MM.1S (cell line): ENCODE measurements at regions not wholly inside any gene's neighbourhood (a gene's known extent, or its start where the extent isn't known, plus 50 kb on each side); places are given as distances from the start of the nearest gene placed in this dataset.

ENCODE experiments used
- DNase-seq: peaks from one replicate; pipeline ENCODE4 v3.0.0-alpha.2; 2015
- H2AFZ ChIP-seq: fragments of 300-600 bp; sonication (generic); 2 replicates; pipeline ENCODE4 v1.6.0; 2016; ENCODE audit warnings: antibody characterized with exemption, low read length
- H3F3A ChIP-seq: fragments of 300-600 bp; sonication (generic); 2 replicates; pipeline ENCODE4 v1.6.1; 2016; ENCODE audit warnings: mild to moderate bottlenecking, antibody characterized with exemption, low read length, moderate library complexity, mixed read lengths; ENCODE audit not compliant: insufficient read depth
- H3K27ac ChIP-seq: fragments of 300-600 bp; sonication (generic); 2 replicates; pipeline ENCODE4 v1.5.1; 2016; ENCODE audit warnings: mild to moderate bottlenecking, low read length
- H3K27me3 ChIP-seq: fragments of 300-600 bp; sonication (generic); replicated peaks from 2 replicates; pipeline ENCODE4 v1.6.0; 2016; ENCODE audit warnings: low read length; ENCODE audit not compliant: insufficient read depth
- H3K36me3 ChIP-seq: fragments of 300-600 bp; sonication (generic); replicated peaks from 2 replicates; pipeline ENCODE4 v1.6.1; 2016; ENCODE audit warnings: mild to moderate bottlenecking, low read length, mixed read lengths; ENCODE audit not compliant: insufficient read depth
- H3K4me1 ChIP-seq: fragments of 300-600 bp; sonication (generic); 2 replicates; pipeline ENCODE4 v1.6.1; 2016; ENCODE audit warnings: low read length, mixed read lengths
- H3K4me2 ChIP-seq: fragments of 300-600 bp; sonication (generic); 2 replicates; pipeline ENCODE4 v1.6.0; 2016; ENCODE audit warnings: low read depth, low read length
- H3K4me3 ChIP-seq: fragments of 300-600 bp; sonication (generic); 2 replicates; pipeline ENCODE4 v1.5.1; 2016; ENCODE audit warnings: low read length, mixed read lengths
- H3K79me2 ChIP-seq: fragments of 300-600 bp; sonication (generic); 2 replicates; pipeline ENCODE4 v1.6.1; 2016; ENCODE audit warnings: mixed run types, low read length, mixed read lengths
- H3K9ac ChIP-seq: fragments of 300-600 bp; sonication (generic); 2 replicates; pipeline ENCODE4 v1.6.1; 2016; ENCODE audit warnings: low read length, mixed read lengths
- H3K9me2 ChIP-seq: fragments of 300-600 bp; sonication (generic); replicated peaks from 2 replicates; pipeline ENCODE4 v1.6.1; 2016; ENCODE audit warnings: mild to moderate bottlenecking, low read length, mixed read lengths; ENCODE audit not compliant: insufficient read depth
- H3K9me3 ChIP-seq: fragments of 300-600 bp; sonication (generic); replicated peaks from 2 replicates; pipeline ENCODE4 v1.6.1; 2016; ENCODE audit warnings: mild to moderate bottlenecking, low read length, mixed read lengths; ENCODE audit not compliant: insufficient read depth
- H4K20me1 ChIP-seq: fragments of 300-600 bp; sonication (generic); 2 replicates; pipeline ENCODE4 v1.6.1; 2016; ENCODE audit warnings: mild to moderate bottlenecking, low read length, moderate library complexity, mixed read lengths; ENCODE audit not compliant: insufficient read depth
- CTCF ChIP-seq: fragments of 300-600 bp; sonication (generic); IDR thresholded peaks from 2 replicates; pipeline ENCODE4 v1.5.1; 2016; ENCODE audit warnings: antibody characterized with exemption, low read length, mixed read lengths
- EZH2 ChIP-seq: fragments of 300-600 bp; sonication (generic); optimal IDR thresholded peaks from 2 replicates; pipeline ENCODE3; 2017; ENCODE audit warnings: low read depth, mild to moderate bottlenecking, antibody characterized with exemption, low read length, mixed read lengths
- EZH2phosphoT487 ChIP-seq: fragments of 300-600 bp; sonication (generic); IDR thresholded peaks from 2 replicates; pipeline ENCODE4 v1.6.1; 2018; ENCODE audit warnings: antibody characterized with exemption, low read length

- H2AFZ ChIP-seq, result no peak overlapping the region
- no peaks in the 10 kb centered on the region for H3K4me1 ChIP-seq
Measured at GRCh38 chr4:32917586-32917985, 2197.4 kb downstream of the PCDH7 start.

GRCh38 chr4:32929796-32930699 lies 2209.9 kb downstream of the PCDH7 start:
- Histone ChIP-seq H3K9ac (no peak overlapping the region), H3K9me2 (no peaks in the 10 kb centered on the region), H3K27me3 (no peaks in the 10 kb centered on the region), H3K27ac (no peak overlapping the region), H3K4me2 (no peak overlapping the region), H4K20me1 (no peaks in the 10 kb centered on the region), H3F3A (no peaks in the 10 kb centered on the region), H3K79me2 (no peaks in the 10 kb centered on the region), H3K4me3 (no peak overlapping the region), H3K4me1 (no peaks in the 10 kb centered on the region), H3K36me3 (no peaks in the 10 kb centered on the region), H2AFZ (no peak overlapping the region), H3K9me3 (no peaks in the 10 kb centered on the region)
- DNase-seq, result no peak
- TF ChIP-seq CTCF (no peak), EZH2phosphoT487 (no peak), EZH2 (no peak)

More at GRCh38 chr4:32917586-32917985, 2197.4 kb downstream of the PCDH7 start:
- Histone ChIP-seq H3K27me3 (no peaks in the 10 kb centered on the region), H4K20me1 (no peaks in the 10 kb centered on the region), H3K4me2 (no peak overlapping the region), H3K36me3 (no peaks in the 10 kb centered on the region), H3K9ac (no peak overlapping the region), H3F3A (no peaks in the 10 kb centered on the region), H3K9me2 (no peaks in the 10 kb centered on the region), H3K27ac (no peak overlapping the region), H3K9me3 (no peaks in the 10 kb centered on the region), H3K4me3 (no peak overlapping the region), H3K79me2 (no peaks in the 10 kb centered on the region)
- DNase-seq, result no peak
- no peak for TF ChIP-seq EZH2

- no peaks in the 10 kb centered on the region for H3K4me1 ChIP-seq
- H3K36me3 ChIP-seq, result no peaks in the 10 kb centered on the region
- H3K9me2 ChIP-seq, result no peaks in the 10 kb centered on the region
- no peak for DNase-seq
- no peaks in the 10 kb centered on the region for H3K27me3 ChIP-seq
- H3K9me3 ChIP-seq, result no peaks in the 10 kb centered on the region
- no peaks in the 10 kb centered on the region for H4K20me1 ChIP-seq
- H2AFZ ChIP-seq, result no peak overlapping the region
- H3K27ac ChIP-seq, result no peak overlapping the region
- no peak for TF ChIP-seq EZH2phosphoT487
- no peak for TF ChIP-seq EZH2
- TF ChIP-seq CTCF, result no peak
- no peak overlapping the region for H3K4me2 ChIP-seq
- no peak overlapping the region for H3K9ac ChIP-seq
- H3K79me2 ChIP-seq, result no peaks in the 10 kb centered on the region
- no peak overlapping the region for H3K4me3 ChIP-seq
- H3F3A ChIP-seq, result no peaks in the 10 kb centered on the region
Measured at GRCh38 chr4:32930700-32931099, 2210.5 kb downstream of the PCDH7 start.

GRCh38 chr4:32931475-32931874 lies 2211.3 kb downstream of the PCDH7 start:
- no peak for TF ChIP-seq EZH2phosphoT487
- TF ChIP-seq EZH2, result no peak
- TF ChIP-seq CTCF, result no peak
- H3K36me3 ChIP-seq, result no peaks in the 10 kb centered on the region
- no peak overlapping the region for H3K4me3 ChIP-seq
- H3K27ac ChIP-seq, result no peak overlapping the region
- no peaks in the 10 kb centered on the region for H3K9me2 ChIP-seq
- no peak overlapping the region for H2AFZ ChIP-seq
- H3K79me2 ChIP-seq, result no peaks in the 10 kb centered on the region
- H3K4me2 ChIP-seq, result no peak overlapping the region
- H3K4me1 ChIP-seq, result no peaks in the 10 kb centered on the region
- no peaks in the 10 kb centered on the region for H3K9me3 ChIP-seq
- no peaks in the 10 kb centered on the region for H3K27me3 ChIP-seq
- no peak overlapping the region for H3K9ac ChIP-seq
- no peaks in the 10 kb centered on the region for H4K20me1 ChIP-seq
- DNase-seq, result no peak
- no peaks in the 10 kb centered on the region for H3F3A ChIP-seq
